SU-DHL-6 (cell line): ENCODE measurements at regions not wholly inside any gene's neighbourhood (a gene's known extent, or its start where the extent isn't known, plus 50 kb on each side); places are given as distances from the start of the nearest gene placed in this dataset.

Source experiments
- CTCF ChIP-seq: fragments of 200-600 bp; sonication (generic); IDR thresholded peaks from one replicate; pipeline ENCODE4 v1.5.1; 2017; ENCODE audit warnings: antibody characterized with exemption, mild to moderate bottlenecking, low read length, moderate library complexity; ENCODE audit not compliant: insufficient read depth, poor library complexity, severe bottlenecking
- EZH2phosphoT487 ChIP-seq: fragments of 200-600 bp; sonication (generic), shearing (Covaris generic); conservative IDR thresholded peaks from 2 replicates; pipeline ENCODE4 v1.6.1; 2018; ENCODE audit warnings: mild to moderate bottlenecking, antibody characterized with exemption, low read length, moderate library complexity, mixed read lengths

- TF ChIP-seq CTCF = no peak
- no peak for TF ChIP-seq EZH2phosphoT487
Measured at GRCh38 chr15:25242166-25242879, 196.5 kb downstream of the UBE3A start.
